Activated T-cell treated with anti-CD3 and anti-CD28 coated beads, Interleukin-2, amount 50 U/mL, for 48 hours (primary cell): ENCODE measurements at regions not wholly inside any gene's neighbourhood (a gene's known extent, or its start where the extent isn't known, plus 50 kb on each side); places are given as distances from the start of the nearest gene placed in this dataset.

Experiments used
- DNase-seq, 2 experiments: peaks; one replicate each; pipeline ENCODE4 v3.0.0-alpha.2; 2020

- no peak for DNase-seq
Observed at GRCh38 chr4:125975861-125976397, 661.2 kb downstream of the FAT4 start.

GRCh38 chr4:125979950-125980349 is 665.2 kb downstream of the FAT4 start:
- DNase-seq: no peak

GRCh38 chr4:125983168-125983567 is 668.4 kb downstream of the FAT4 start:
- no peak for DNase-seq

GRCh38 chr4:125985856-125986255 is 671.1 kb downstream of the FAT4 start:
- DNase-seq: no peak

GRCh38 chr4:125986307-125986706 is 671.6 kb downstream of the FAT4 start:
- no peak for DNase-seq

- no peak for DNase-seq
Observed at GRCh38 chr4:125988464-125988863, 673.7 kb downstream of the FAT4 start.

GRCh38 chr4:125991398-125991797 is 676.6 kb downstream of the FAT4 start:
- no peak for DNase-seq

GRCh38 chr4:125992891-125993290 is 678.1 kb downstream of the FAT4 start:
- DNase-seq: no peak

- DNase-seq: no peak
Observed at GRCh38 chr4:125994024-125994423, 679.3 kb downstream of the FAT4 start.

- DNase-seq: no peak
Observed at GRCh38 chr4:125994430-125994829, 679.7 kb downstream of the FAT4 start.

GRCh38 chr4:126004941-126005340 is 690.2 kb downstream of the FAT4 start:
- no peak for DNase-seq

- DNase-seq: no peak
Observed at GRCh38 chr4:126007142-126007541, 692.4 kb downstream of the FAT4 start.

- no peak for DNase-seq
Observed at GRCh38 chr4:126012691-126013290, 698.0 kb downstream of the FAT4 start.

- no peak for DNase-seq
Observed at GRCh38 chr4:126018274-126018673, 703.5 kb downstream of the FAT4 start.

GRCh38 chr4:126023896-126024295 is 709.1 kb downstream of the FAT4 start:
- no peak for DNase-seq

GRCh38 chr4:126027601-126028000 is 712.8 kb downstream of the FAT4 start:
- no peak for DNase-seq

GRCh38 chr4:126028876-126029275 is 714.1 kb downstream of the FAT4 start:
- no peak for DNase-seq

- DNase-seq: no peak
Observed at GRCh38 chr4:126037231-126037630, 722.5 kb downstream of the FAT4 start.

- no peak for DNase-seq
Observed at GRCh38 chr4:126038502-126039144, 723.9 kb downstream of the FAT4 start.

GRCh38 chr4:126046081-126046614 is 731.4 kb downstream of the FAT4 start:
- DNase-seq: no peak

- DNase-seq: no peak
Observed at GRCh38 chr4:126047114-126047513, 732.4 kb downstream of the FAT4 start.

- no peak for DNase-seq
Observed at GRCh38 chr4:126051689-126052424, 737.1 kb downstream of the FAT4 start.

GRCh38 chr4:126056116-126056650 is 741.4 kb downstream of the FAT4 start:
- DNase-seq: no peak
